SK-N-SH treated with all-trans-retinoic acid at 6 μM for 48 hours (cell line): ENCODE measurements at regions not wholly inside any gene's neighbourhood (a gene's known extent, or its start where the extent isn't known, plus 50 kb on each side); places are given as distances from the start of the nearest gene placed in this dataset.

Source experiments
- ATAC-seq: fragments of 200-7000 bp; cut with Tn5 transposase; 3 replicates; pipeline ENCODE4 v1.9.1; 2020; ENCODE audit warnings: mild to moderate bottlenecking, moderate library complexity
- ARNTL ChIP-seq: fragments of 450-650 bp; formaldehyde crosslinking; IDR thresholded peaks from 2 replicates; pipeline ENCODE4 v1.5.0; 2020; ENCODE audit warnings: low read depth, mild to moderate bottlenecking, moderate library complexity, borderline replicate concordance
- BACH2 ChIP-seq: fragments of 250-450 bp; sonication (Bioruptor Pico); IDR thresholded peaks from 2 replicates; pipeline ENCODE4 v1.9.0; 2021; ENCODE audit warnings: mild to moderate bottlenecking, borderline replicate concordance
- CSDC2 ChIP-seq: fragments of 250-450 bp; sonication (Bioruptor Pico); IDR thresholded peaks from 2 replicates; pipeline ENCODE4 v1.5.0; 2020; ENCODE audit warnings: mild to moderate bottlenecking, moderate library complexity
- ESRRG ChIP-seq: fragments of 250-450 bp; sonication (Bioruptor Pico); IDR thresholded peaks from 2 replicates; pipeline ENCODE4 v1.6.1; 2021; ENCODE audit warnings: mild to moderate bottlenecking
- GLIS3 ChIP-seq: fragments of 250-450 bp; sonication (Bioruptor Pico); IDR thresholded peaks from 2 replicates; pipeline ENCODE4 v1.5.0; 2020; ENCODE audit warnings: mild to moderate bottlenecking, moderate library complexity
- ISL1 ChIP-seq: fragments of 250-450 bp; sonication (Bioruptor Pico); IDR thresholded peaks from 2 replicates; pipeline ENCODE4 v2.1.2; 2022; ENCODE audit warnings: mild to moderate bottlenecking, moderate library complexity
- OSR1 ChIP-seq: fragments of 250-450 bp; sonication (Bioruptor Pico); IDR thresholded peaks from 2 replicates; pipeline ENCODE4 v1.8.0; 2022; ENCODE audit warnings: moderate library complexity, mild to moderate bottlenecking, inconsistent platforms
- PATZ1 ChIP-seq: fragments of 250-450 bp; sonication (Bioruptor Pico); IDR thresholded peaks from 2 replicates; pipeline ENCODE4 v1.8.0; 2020; ENCODE audit warnings: mild to moderate bottlenecking, moderate library complexity, borderline replicate concordance
- RARB ChIP-seq: fragments of 250-450 bp; sonication (Bioruptor Pico); IDR thresholded peaks from 2 replicates; pipeline ENCODE4 v1.8.0; 2021; ENCODE audit warnings: mild to moderate bottlenecking, moderate library complexity
- SNAI2 ChIP-seq: fragments of 250-450 bp; sonication (Bioruptor Pico); IDR thresholded peaks from 2 replicates; pipeline ENCODE4 v1.5.0; 2020; ENCODE audit warnings: mild to moderate bottlenecking, moderate library complexity
- TOX ChIP-seq: fragments of 250-450 bp; sonication (Bioruptor Pico); IDR thresholded peaks from 2 replicates; pipeline ENCODE4 v1.8.0; 2021; ENCODE audit warnings: mild to moderate bottlenecking, moderate library complexity, borderline replicate concordance
- TSHZ2 ChIP-seq: fragments of 250-450 bp; sonication (Bioruptor Pico); IDR thresholded peaks from 2 replicates; pipeline ENCODE4 v1.5.0; 2020; ENCODE audit warnings: mild to moderate bottlenecking, moderate library complexity
- ZFP30 ChIP-seq: fragments of 450-650 bp; formaldehyde crosslinking; IDR thresholded peaks from 2 replicates; pipeline ENCODE4 v1.5.0; 2022; ENCODE audit warnings: mild to moderate bottlenecking, moderate library complexity
- ZNF70 ChIP-seq: fragments of 450-650 bp; formaldehyde crosslinking; IDR thresholded peaks from 2 replicates; pipeline ENCODE4 v1.5.0; 2020; ENCODE audit warnings: mild to moderate bottlenecking, moderate library complexity

GRCh38 chr3:126290325-126290724 is 66.9 kb downstream of the KLF15 start:
- TF ChIP-seq CSDC2 (CRISPR knock-in tag) (no peak), SNAI2 (CRISPR knock-in tag) (no peak), ZFP30 (CRISPR knock-in tag) (no peak), TSHZ2 (CRISPR knock-in tag) (no peak), ESRRG (no peak), OSR1 (no peak), TOX (CRISPR knock-in tag) (no peak), PATZ1 (CRISPR knock-in tag) (no peak), ISL1 (CRISPR knock-in tag) (no peak), RARB (CRISPR knock-in tag) (no peak)
- no peak for ATAC-seq

GRCh38 chr3:126289096-126289495 is 68.1 kb downstream of the KLF15 start:
- TF ChIP-seq ISL1 (CRISPR knock-in tag): no peak
- no peak for TF ChIP-seq TSHZ2 (CRISPR knock-in tag)
- TF ChIP-seq PATZ1 (CRISPR knock-in tag): no peak
- TF ChIP-seq GLIS3 (CRISPR knock-in tag): no peak
- TF ChIP-seq BACH2 (CRISPR knock-in tag): no peak
- no peak for TF ChIP-seq ZFP30 (CRISPR knock-in tag)
- no peak for ATAC-seq

GRCh38 chr3:126288314-126288713 is 68.9 kb downstream of the KLF15 start:
- ATAC-seq: no peak
- TF ChIP-seq ARNTL (CRISPR knock-in tag): no peak
- TF ChIP-seq SNAI2 (CRISPR knock-in tag): no peak
- no peak for TF ChIP-seq RARB (CRISPR knock-in tag)

GRCh38 chr3:126287536-126288241 is 69.5 kb downstream of the KLF15 start:
- TF ChIP-seq ZNF70 (CRISPR knock-in tag): no peak
- no peak for TF ChIP-seq TOX (CRISPR knock-in tag)
- TF ChIP-seq PATZ1 (CRISPR knock-in tag): no peak

More at GRCh38 chr3:126287536-126288241, 69.5 kb downstream of the KLF15 start:
- peak; percentile 75 for ATAC-seq
